Fibroblast of pulmonary artery (primary cell): ENCODE measurements at regions not wholly inside any gene's neighbourhood (a gene's known extent, or its start where the extent isn't known, plus 50 kb on each side); places are given as distances from the start of the nearest gene placed in this dataset.

Experiments
- DNase-seq: peaks from one replicate; pipeline ENCODE4 v3.0.0-alpha.2; 2010; ENCODE audit warnings: low read depth
- H3K4me3 ChIP-seq: replicated peaks from 2 replicates; pipeline ENCODE4 v1.5.1; 2011; ENCODE audit warnings: low read depth, mild to moderate bottlenecking, control low read depth, low read length, moderate library complexity
- TF ChIP-seq, protein P1 (sequence below): IDR thresholded peaks from 2 replicates; pipeline ENCODE4 v1.5.1; 2011; ENCODE audit warnings: mild to moderate bottlenecking, control low read depth, low read length, inconsistent platforms; ENCODE audit errors: missing control alignments

DNA sequence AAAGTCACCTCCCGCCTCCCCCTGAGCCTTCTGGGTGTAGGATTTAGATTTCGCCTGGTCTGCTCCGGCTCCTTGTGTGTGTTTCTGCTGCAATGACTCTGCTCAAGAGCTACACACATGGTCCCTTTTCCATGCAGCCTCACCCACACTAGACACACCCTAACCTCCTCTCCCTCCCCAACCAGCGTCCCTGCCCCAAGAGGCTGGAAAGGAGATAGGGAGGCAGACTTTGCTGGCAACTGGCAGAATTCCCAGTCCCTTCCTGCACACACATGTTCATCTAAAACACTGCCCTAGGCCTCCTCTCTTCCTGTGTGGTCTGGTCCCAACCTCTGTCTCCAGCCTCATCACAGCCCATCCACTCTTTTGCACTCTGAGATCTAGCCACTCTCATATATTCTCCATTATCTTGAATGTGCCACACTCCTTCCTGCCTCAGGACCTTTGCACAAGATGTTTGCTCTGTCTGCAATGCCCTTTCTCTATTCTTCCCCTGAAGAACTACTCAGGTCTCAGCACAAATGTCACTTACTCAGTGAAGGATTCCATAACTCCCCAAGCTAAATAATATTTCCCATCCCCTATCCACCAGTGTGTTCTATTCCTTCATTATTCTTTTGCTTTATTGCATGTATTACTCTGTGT, 253.8 kb downstream of the CDK5RAP2 start:
- no peak overlapping the region for H3K4me3 ChIP-seq
- TF ChIP-seq, protein P1, sequence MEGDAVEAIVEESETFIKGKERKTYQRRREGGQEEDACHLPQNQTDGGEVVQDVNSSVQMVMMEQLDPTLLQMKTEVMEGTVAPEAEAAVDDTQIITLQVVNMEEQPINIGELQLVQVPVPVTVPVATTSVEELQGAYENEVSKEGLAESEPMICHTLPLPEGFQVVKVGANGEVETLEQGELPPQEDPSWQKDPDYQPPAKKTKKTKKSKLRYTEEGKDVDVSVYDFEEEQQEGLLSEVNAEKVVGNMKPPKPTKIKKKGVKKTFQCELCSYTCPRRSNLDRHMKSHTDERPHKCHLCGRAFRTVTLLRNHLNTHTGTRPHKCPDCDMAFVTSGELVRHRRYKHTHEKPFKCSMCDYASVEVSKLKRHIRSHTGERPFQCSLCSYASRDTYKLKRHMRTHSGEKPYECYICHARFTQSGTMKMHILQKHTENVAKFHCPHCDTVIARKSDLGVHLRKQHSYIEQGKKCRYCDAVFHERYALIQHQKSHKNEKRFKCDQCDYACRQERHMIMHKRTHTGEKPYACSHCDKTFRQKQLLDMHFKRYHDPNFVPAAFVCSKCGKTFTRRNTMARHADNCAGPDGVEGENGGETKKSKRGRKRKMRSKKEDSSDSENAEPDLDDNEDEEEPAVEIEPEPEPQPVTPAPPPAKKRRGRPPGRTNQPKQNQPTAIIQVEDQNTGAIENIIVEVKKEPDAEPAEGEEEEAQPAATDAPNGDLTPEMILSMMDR = no peak
- no peak for DNase-seq

- no peak overlapping the region for H3K4me3 ChIP-seq
- DNase-seq = no peak
- TF ChIP-seq, protein P1 = no peak
These were observed 254.8 kb downstream of the CDK5RAP2 start for GRCh38 chr9:120324996-120325642.

GRCh38 chr9:120324461-120324860, 255.5 kb downstream of the CDK5RAP2 start:
- no peak for DNase-seq
- TF ChIP-seq, protein P1 = no peak

DNA sequence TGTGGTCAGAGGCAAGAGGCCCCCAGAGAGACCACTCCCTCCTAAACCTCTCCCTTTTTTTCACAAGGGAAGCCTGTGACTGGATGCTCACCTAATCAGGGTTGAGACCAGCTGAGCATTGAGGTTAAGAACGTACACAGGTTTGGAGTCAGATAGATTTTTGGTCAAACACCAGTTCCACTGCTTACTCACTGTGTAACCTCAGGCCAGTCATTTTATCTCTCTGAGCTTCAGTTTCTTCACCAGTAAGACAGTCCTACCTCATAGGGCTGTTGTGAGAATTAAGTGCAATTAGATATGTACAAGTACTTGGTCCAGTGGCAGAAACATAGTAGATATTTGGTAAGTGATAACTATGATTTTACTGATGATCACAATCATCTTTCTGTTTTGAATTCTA, 256.8 kb downstream of the CDK5RAP2 start:
- no peak for DNase-seq
- TF ChIP-seq, protein P1 = no peak
- no peak overlapping the region for H3K4me3 ChIP-seq

More at GRCh38 chr9:120324461-120324860, 255.5 kb downstream of the CDK5RAP2 start:
- no peak overlapping the region for H3K4me3 ChIP-seq

- TF ChIP-seq, protein P1 = no peak
- no peak overlapping the region for H3K4me3 ChIP-seq
- DNase-seq = no peak
These were observed 260.5 kb downstream of the CDK5RAP2 start for GRCh38 chr9:120319452-120319851.

DNA sequence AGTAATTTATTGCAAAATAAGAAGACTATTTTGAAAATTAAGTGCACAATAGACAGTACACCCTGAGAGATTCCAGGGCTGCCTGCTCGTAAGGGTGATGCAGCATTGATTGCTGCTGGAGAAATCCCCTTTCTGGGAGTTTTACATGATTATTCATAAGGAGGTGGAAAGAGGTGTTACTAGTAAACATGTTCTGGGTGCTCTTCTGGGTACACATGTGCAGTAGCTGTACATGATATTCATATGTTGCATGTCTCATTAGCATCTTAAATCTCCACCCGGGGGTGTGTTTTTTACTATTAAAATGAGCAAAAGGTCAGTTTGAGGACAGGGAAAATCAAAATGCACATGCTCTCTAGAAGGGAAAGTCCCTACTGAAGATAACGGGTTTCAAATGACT, 264.8 kb downstream of the CDK5RAP2 start:
- no peak overlapping the region for H3K4me3 ChIP-seq
- no peak for DNase-seq
- TF ChIP-seq, protein P1 = no peak

GRCh38 chr9:120312031-120312430, 267.9 kb downstream of the CDK5RAP2 start:
- no peak overlapping the region for H3K4me3 ChIP-seq
- DNase-seq = no peak
- TF ChIP-seq, protein P1 = no peak
